Anterior cingulate cortex (tissue), 58 donors: ENCODE measurements at regions not wholly inside any gene's neighbourhood (a gene's known extent, or its start where the extent isn't known, plus 50 kb on each side); places are given as distances from the start of the nearest gene placed in this dataset.
"Not testable (repeated sequence)": the region's sequence is repeated elsewhere in the genome, so short reads cannot be mapped to it uniquely, and the experiment has no call there.

Experiments used
- DNase-seq, 58 donors: peaks; one replicate each; lab custom pipeline; 2025; lab: John Stamatoyannopoulos, UW

DNA sequence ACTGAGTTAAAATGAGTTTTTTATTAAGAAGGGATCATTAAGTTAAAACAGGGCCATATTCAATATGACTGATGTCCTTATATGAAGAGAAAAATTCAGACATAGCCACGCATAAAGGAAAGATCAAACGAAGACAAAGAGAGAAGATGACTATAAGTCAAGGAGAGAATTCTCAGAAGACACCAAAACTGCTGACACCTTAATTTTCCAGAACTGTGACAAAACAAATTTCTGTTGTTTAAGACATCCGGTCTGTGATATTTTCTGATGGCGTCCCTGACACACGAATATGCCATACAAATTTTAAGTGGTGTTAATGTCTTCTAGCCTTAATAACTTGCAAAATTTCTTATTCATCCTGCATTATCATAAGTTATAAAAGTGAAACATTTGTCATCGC lies 1325.2 kb upstream of the DDX18 start:
- no peak for DNase-seq

DNA sequence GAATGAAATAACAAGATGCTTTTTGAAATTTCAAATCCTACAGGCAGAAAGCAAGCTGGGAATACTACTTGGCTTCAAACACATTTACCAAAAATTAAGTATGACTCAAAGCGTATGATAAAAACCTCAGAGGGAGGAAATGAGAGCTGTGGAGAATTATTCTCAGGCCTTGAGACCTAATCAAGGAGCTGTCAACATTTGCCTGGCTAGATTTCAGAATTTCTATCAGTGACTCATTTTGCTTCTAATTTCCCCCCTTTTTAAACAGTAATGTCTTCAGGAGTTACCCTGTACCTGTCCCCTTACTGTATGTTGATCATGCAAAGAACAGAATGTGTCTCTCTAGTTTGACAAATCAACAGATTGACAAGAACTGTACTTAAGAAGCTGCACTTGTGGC lies 1324.5 kb upstream of the DDX18 start:
- no peak for DNase-seq

GRCh38 chr2:116490511-116491145 lies 1323.9 kb upstream of the DDX18 start:
- no peak for DNase-seq

GRCh38 chr2:116491292-116491691 lies 1323.2 kb upstream of the DDX18 start:
- no peak for DNase-seq

- DNase-seq, result no peak
Measured at GRCh38 chr2:116499389-116499788, 1315.1 kb upstream of the DDX18 start.

GRCh38 chr2:116510117-116510671 lies 1304.3 kb upstream of the DDX18 start:
- DNase-seq, result peak in 3 of 58 donors; percentile 1 to 3 (median 2)

GRCh38 chr2:116511426-116511825 lies 1303.1 kb upstream of the DDX18 start:
- DNase-seq, result no peak

GRCh38 chr2:116513991-116514390 lies 1300.5 kb upstream of the DDX18 start:
- no peak for DNase-seq

- no peak for DNase-seq
Measured at GRCh38 chr2:116517936-116518335, 1296.6 kb upstream of the DDX18 start.

GRCh38 chr2:116537811-116538210 lies 1276.7 kb upstream of the DDX18 start:
- no peak for DNase-seq

- no peak for DNase-seq
Measured at GRCh38 chr2:116545286-116546068, 1269.0 kb upstream of the DDX18 start.

GRCh38 chr2:116552738-116553419 lies 1261.6 kb upstream of the DDX18 start:
- DNase-seq, result not testable (repeated sequence)

DNA sequence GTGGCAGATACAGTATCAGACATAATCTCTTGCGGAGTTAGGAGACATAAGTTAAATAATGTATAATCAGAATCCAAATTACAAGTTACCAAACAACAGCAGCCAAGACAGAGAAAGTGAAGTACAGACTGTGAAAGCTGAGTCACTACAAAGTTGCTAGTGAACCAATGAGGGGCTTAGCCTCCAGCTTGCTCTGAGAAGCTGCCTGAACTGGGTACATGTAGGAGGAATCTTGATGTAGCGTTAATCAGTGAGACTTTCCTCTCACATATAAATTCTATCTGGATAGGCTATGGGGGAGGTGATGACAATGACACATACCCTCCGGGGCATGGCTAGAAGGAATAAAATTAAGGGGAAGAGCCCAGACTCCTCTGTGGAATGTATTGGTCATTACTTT lies 1234.3 kb upstream of the DDX18 start:
- peak in 1 of 58 donors; percentile 2 for DNase-seq

DNA sequence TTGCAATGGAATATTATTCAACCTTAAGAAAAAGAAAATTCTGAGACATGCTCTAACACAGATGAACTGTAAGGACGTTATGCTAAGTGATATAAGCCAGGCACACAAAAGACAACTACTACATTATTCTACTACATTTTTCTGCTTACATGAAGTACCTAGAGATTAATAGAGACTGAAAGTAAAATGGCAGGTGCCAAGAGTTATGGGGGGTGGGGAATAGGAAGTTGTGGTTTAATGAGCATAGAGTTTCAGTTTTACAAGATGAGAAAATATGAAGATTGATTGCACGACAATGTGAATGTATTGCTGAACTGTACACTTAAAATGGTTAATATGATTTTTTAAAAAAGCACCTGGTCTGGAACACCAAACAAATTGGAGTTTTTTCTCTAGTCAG lies 1231.6 kb upstream of the DDX18 start:
- DNase-seq, result no peak

GRCh38 chr2:116585669-116586327 lies 1228.7 kb upstream of the DDX18 start:
- peak in 2 of 58 donors; percentile 19 to 31 for DNase-seq

- DNase-seq, result no peak
Measured at GRCh38 chr2:116586328-116586689, 1228.2 kb upstream of the DDX18 start.
